Astrocyte (in vitro differentiated cells and primary cell): ENCODE measurements at regions not wholly inside any gene's neighbourhood (a gene's known extent, or its start where the extent isn't known, plus 50 kb on each side); places are given as distances from the start of the nearest gene placed in this dataset.

Source experiments
- EZH2 ChIP-seq: IDR thresholded peaks from 2 replicates; pipeline ENCODE4 v1.6.1; 2012; ENCODE audit warnings: mild to moderate bottlenecking, low read length, inconsistent platforms; ENCODE audit not compliant: insufficient read depth
- TF ChIP-seq, protein P1 (sequence below): IDR thresholded peaks from 2 replicates; pipeline ENCODE4 v1.5.1; 2011; ENCODE audit warnings: low read depth, mild to moderate bottlenecking, inconsistent platforms, low read length, moderate library complexity; ENCODE audit not compliant: insufficient read depth

- TF ChIP-seq, protein P1, sequence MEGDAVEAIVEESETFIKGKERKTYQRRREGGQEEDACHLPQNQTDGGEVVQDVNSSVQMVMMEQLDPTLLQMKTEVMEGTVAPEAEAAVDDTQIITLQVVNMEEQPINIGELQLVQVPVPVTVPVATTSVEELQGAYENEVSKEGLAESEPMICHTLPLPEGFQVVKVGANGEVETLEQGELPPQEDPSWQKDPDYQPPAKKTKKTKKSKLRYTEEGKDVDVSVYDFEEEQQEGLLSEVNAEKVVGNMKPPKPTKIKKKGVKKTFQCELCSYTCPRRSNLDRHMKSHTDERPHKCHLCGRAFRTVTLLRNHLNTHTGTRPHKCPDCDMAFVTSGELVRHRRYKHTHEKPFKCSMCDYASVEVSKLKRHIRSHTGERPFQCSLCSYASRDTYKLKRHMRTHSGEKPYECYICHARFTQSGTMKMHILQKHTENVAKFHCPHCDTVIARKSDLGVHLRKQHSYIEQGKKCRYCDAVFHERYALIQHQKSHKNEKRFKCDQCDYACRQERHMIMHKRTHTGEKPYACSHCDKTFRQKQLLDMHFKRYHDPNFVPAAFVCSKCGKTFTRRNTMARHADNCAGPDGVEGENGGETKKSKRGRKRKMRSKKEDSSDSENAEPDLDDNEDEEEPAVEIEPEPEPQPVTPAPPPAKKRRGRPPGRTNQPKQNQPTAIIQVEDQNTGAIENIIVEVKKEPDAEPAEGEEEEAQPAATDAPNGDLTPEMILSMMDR: no peak
- no peak for TF ChIP-seq EZH2
Observed at GRCh38 chr2:51454177-51454576, 422.2 kb upstream of the NRXN1 start.
